Upper lobe of left lung (tissue), 4 donors: ENCODE measurements at regions not wholly inside any gene's neighbourhood (a gene's known extent, or its start where the extent isn't known, plus 50 kb on each side); places are given as distances from the start of the nearest gene placed in this dataset.

Experiments
- CTCF ChIP-seq, 6 experiments: fragments of 450-650 bp in 4 of 6; fragments of 200-600 bp in 2 of 6; sonication (generic) in 2 of 6; IDR thresholded peaks; one replicate each; pipeline ENCODE4 v1.5.1; 2016 to 2019; ENCODE audit warnings: antibody characterized with exemption in 6 of 6
- POLR2A ChIP-seq, 4 donors: fragments of 450-650 bp; IDR thresholded peaks; one replicate each; pipeline ENCODE4 v1.5.1; 2016 to 2017; ENCODE audit warnings: antibody characterized with exemption in 4 of 4, mild to moderate bottlenecking in 2 of 4

GRCh38 chr11:29125606-29126005 lies 891.2 kb downstream of the KCNA4 start:
- no peak for TF ChIP-seq CTCF (IDR thresholded peaks at IDR 0.05)
- TF ChIP-seq POLR2A (IDR thresholded peaks at IDR 0.05): no peak
